ENCODE measurements at regions not wholly inside any gene's neighbourhood (a gene's known extent, or its start where the extent isn't known, plus 50 kb on each side); places are given as distances from the start of the nearest gene placed in this dataset.

DNA sequence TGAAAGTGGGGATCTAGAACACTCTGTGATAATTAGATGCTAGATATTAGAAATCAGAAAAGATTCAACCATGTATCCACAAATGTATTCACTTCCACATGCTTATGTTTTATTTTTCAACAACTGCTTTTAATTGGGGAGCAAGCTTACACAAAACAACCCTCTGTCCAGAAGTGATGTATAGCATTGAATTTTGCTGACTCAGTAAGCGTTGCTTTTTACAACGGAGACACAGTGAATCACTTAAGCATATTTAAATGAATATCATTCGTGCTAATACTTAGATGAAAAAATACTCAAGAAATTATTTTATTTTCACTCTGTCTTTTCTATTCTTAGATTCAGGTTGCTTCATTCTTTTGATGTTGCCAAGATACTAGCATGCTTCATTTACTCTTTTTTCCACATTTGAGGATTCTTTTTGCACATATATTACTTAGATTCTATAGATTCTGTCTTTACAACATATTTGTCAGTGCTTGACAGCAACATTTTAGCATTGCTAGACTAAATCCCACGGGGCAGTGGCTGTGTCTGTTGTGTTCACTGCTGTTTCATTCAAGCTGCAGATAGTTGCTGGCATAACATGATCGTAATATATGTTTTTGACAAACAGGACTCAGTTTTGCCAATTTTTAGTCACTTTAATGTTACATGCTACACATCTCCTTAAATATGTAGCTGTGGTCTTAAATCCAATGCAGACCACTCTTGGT is 1714.4 kb upstream of the SEL1L start:
- TF ChIP-seq POLR2A (IDR thresholded peaks at IDR 0.05) (no peak), EP300 (IDR thresholded peaks at IDR 0.05) (no peak)
- TF ChIP-seq, protein P1, sequence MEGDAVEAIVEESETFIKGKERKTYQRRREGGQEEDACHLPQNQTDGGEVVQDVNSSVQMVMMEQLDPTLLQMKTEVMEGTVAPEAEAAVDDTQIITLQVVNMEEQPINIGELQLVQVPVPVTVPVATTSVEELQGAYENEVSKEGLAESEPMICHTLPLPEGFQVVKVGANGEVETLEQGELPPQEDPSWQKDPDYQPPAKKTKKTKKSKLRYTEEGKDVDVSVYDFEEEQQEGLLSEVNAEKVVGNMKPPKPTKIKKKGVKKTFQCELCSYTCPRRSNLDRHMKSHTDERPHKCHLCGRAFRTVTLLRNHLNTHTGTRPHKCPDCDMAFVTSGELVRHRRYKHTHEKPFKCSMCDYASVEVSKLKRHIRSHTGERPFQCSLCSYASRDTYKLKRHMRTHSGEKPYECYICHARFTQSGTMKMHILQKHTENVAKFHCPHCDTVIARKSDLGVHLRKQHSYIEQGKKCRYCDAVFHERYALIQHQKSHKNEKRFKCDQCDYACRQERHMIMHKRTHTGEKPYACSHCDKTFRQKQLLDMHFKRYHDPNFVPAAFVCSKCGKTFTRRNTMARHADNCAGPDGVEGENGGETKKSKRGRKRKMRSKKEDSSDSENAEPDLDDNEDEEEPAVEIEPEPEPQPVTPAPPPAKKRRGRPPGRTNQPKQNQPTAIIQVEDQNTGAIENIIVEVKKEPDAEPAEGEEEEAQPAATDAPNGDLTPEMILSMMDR (IDR thresholded peaks at IDR 0.05) = no peak

All from ovary (tissue), 3 donors.